GM12891 (cell line): ENCODE measurements at regions not wholly inside any gene's neighbourhood (a gene's known extent, or its start where the extent isn't known, plus 50 kb on each side); places are given as distances from the start of the nearest gene placed in this dataset.

ENCODE experiments used
- POLR2A ChIP-seq: IDR thresholded peaks from 2 replicates; pipeline ENCODE4 v1.6.1; 2011; ENCODE audit warnings: low read depth, low read length, control low read depth
- POLR2AphosphoS5 ChIP-seq: IDR thresholded peaks from 2 replicates; pipeline ENCODE4 v1.6.1; 2011; ENCODE audit warnings: low read depth, low read length, control low read depth
- TAF1 ChIP-seq: IDR thresholded peaks from 2 replicates; pipeline ENCODE4 v1.6.1; 2011; ENCODE audit warnings: low read depth, low read length, control low read depth

DNA sequence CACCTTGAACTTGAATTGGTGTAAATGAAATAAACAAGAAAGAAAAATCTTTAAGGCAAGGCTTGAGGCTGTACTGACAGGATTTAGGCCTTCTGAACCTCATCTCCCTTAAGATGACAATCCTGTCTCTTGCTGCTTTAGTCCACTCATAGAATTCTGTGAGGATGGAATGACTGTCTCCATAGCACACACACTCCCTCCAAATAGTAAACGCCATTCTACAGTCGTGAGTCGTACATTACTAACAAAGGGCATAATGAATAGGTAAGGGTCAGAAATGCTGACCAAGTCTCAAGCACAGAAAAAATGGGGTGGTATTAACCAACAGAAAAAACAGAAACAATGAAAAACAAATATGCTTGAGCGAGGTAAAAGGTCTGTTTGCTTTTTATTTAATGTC is 71.8 kb upstream of the SIMC1 start:
- no peak for TF ChIP-seq POLR2A
- TF ChIP-seq TAF1 = no peak
- no peak for TF ChIP-seq POLR2AphosphoS5
